CD4-positive, alpha-beta T cell treated with Interleukin-1 beta for 1 hour (primary cell): ENCODE measurements at regions not wholly inside any gene's neighbourhood (a gene's known extent, or its start where the extent isn't known, plus 50 kb on each side); places are given as distances from the start of the nearest gene placed in this dataset.
"Not testable (repeated sequence)": the region's sequence is repeated elsewhere in the genome, so short reads cannot be mapped to it uniquely, and the experiment has no call there.

Source experiments
- DNase-seq, 2 donors: peaks; one replicate each; pipeline ENCODE4 v3.0.0-alpha.2; 2020 to 2022

DNA sequence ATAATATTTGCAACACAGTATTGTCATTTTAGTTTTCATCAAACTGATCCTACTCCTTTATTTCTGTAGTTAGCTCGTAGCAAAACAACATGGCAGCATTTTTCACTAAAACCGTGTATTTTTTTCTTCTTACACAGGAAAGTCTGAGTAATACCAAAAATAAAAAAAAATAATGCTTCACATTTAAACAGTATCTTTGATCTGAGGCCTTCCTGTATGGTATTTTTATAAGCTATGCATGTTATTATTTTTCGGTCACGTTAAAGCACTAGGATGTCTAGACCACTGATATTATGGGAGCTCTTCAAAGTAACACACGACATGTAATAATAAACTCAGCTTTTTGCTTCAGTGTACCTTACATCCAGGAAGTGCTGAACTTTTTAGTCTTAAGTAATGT is 94.1 kb upstream of the SRD5A3 start:
- DNase-seq, result no peak

DNA sequence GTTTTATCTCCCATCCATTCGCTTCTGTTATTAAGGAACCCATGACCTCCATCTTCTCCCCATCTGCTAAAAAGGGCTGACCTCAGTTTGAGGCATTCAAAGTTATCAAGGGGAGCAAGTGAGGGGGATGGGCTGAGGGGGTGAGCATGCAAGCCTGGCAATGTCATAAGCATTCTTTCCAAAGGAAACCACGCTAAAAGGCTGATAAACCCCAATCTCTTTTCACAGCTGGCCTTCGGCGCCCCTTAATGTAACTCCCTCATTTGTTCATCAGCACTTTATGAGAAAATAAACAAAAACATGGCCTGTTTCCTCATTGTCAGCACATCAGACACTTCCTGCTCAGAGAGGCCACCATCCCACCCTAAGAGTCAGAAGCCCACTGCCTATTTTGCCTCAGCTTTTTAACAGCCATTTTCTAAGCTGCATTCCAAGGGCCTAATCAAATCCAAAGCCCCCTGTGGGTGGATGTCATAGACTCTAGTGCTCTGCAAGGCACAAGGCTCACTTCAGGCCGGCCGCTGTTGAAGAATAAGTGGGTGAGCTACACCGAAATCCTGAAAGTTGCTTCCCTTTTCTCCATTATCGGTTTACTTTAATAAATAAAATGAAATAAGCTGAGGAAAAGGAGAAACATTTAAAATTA is 92.0 kb upstream of the SRD5A3 start:
- DNase-seq, result no peak

DNA sequence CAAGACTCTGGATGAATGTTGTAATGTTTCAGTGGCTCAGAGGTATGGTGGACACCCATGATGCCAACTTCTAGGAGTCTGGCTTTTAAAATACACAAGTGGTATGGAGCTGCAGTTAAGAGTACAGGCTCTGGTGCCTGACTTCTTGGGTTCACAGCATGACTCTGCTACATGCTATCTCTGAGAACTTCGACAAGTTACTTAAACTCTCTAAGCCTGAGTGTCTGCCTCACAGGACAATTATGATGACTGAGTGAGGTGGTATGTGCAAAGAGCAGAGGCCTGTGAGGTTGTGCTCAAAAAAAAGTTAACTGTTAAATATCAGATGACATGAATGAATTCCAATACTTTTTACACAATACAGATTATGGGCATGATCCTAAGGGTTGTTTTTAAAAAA is 90.9 kb upstream of the SRD5A3 start:
- no peak for DNase-seq

DNA sequence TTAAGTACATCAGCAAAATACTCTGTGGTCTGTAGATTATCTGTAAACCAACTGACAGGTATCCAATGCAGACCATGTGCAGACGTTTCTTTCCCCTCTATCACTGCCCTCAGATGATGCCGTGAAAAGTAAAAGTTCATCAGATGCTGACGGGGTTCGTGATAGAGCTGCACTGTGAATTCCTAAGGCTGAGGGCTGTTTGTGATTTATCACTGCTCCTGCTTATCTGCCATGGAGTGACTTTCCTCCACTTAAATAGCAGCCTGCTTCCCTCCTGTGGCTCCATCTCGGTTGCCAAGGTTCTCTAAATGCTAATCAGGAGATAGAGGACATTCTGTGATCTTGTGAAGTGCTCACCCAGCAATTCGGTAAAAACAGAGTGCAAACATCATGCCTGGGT is 89.3 kb upstream of the SRD5A3 start:
- no peak for DNase-seq

DNA sequence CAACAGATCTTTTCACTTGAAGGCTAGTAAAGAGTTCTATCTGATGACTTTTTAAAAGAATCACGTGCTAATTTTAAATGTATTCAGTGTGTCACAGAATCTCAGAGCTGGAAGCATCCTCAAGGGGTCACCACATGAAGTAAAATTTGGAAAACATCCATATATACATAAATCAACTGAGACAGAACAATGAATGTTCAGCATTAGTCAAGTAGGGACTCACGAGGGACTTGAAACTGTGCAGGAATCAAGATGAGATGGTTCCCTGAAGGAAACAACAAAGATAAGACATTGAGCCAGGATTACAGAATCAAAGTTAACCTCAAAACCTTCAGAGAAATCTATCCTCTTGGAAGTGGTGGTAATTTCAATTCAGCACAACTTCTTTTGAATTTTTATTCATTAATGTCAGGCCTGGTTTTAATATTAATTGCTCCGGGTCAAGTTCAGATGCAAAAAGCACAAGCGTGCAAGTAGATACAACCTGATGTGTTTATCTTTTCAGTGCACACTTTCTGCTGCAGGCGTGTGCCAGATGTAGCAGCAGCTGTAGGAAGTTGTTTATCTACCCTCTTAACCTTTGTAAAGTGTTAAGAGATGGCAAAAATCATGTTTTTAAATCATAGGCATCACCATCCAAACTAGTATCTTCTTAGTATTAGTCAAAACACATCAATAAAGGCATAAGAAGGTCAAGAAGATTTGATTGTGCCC is 87.7 kb upstream of the SRD5A3 start:
- no peak for DNase-seq

DNA sequence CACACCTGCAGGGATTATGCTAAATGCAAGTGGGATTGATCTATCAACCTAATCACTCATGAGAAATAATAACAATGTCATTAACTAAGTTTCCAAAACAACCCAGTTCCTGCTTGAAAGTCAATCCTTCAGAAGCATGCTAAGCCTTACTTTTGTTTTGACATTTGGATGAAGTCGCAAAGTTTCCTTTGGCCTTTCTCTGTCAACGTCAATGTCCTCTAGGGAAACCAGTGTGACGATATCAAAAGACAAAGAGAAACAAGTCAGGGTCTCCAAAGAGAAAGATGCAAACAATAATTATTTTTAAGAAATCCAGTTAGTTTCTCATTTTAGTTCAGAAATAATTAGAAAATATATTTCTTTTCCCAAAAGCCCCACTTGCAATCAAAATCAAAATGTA is 86.7 kb upstream of the SRD5A3 start:
- DNase-seq, result no peak

DNA sequence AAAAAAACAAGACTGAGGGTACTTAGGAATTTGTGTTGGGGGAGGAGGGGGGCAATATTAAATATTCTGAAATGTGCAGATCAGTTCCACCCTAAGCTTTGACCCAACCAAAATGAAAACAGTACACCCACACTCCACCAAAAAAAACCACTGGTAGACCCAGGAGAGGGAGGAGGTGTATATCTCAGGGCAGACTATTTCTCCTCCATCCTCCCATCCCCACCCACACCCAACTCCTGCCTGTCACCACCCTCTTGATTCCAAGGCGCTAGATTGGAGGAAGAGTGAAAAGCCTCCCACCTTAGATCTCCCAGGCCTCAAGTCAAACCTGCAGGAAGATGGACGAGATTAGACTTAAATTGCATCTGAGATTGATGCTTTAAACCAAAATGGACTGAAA is 76.6 kb upstream of the SRD5A3 start:
- no peak for DNase-seq

DNA sequence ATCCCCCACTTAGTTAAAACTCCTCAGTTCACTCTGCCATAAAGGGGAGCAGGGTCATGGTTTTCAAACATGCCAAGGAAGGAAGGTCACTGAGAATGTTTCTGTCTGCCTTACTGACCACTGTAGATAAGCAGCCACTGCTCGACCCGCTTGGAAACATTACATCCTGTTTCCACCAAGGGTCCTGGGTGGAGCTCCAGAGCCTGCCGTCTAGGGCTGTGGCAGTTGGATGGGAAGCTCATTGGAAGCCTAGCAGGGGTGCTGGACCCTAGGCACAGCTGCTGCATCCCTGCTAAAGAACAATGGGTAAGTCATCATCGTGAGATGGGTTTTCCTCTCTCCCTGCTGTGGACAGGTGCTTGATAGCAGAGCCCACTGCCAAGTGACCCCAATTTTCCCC is 76.0 kb upstream of the SRD5A3 start:
- no peak for DNase-seq

DNA sequence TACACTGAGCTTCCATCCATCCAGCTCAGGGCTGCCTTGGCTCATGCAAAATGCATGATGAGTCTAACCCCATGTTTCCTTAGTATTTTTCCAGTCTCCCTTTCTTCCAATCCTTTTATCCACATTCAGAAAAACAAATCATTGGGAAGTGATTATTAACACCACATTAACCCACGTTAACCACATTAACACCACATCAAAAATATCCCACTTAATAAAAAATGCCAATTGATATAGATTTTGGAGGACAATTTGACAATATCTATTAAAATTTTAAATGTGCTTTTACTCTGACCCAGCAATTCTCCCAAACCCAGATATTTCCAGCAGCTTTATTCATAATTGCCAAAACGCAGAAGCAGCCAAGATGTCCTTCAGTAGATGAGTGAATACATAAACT is 75.6 kb upstream of the SRD5A3 start:
- no peak for DNase-seq

DNA sequence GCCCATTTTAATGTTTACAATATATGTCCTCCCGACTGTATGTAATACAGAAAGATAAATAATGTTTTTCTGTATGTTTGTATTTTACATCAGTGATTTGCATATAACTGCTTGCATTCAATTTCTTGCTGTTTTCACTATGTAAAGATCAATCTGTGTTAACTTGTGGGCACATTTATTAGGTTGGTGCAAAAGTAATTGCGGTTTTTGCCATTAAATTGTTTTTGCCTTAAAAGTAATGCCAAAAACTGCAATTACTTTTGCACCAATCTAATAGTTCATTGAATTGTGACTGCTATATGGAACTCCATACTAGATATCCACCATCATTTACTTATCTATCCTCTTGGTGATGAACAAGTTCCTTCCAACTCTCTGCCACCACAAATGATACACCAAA is 73.9 kb upstream of the SRD5A3 start:
- no peak for DNase-seq

DNA sequence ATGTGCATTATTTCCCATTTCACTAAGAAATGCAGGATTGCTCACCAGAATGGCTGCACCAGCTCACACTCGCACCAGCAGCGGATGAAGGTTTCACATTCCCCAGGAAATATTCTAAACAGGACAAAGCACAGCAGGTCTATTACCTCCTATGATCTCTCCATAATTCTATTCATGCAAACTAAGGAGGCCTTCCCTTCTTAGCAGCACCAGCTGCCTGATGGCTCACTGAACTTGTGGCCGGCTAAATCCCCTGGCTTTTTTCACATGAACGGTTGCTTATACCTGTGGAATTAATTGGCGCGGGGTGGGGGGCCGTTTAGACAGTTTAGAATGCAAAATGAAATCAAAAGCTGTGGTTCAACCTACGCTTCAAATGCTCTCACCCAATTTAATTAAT is 73.5 kb upstream of the SRD5A3 start:
- no peak for DNase-seq

DNA sequence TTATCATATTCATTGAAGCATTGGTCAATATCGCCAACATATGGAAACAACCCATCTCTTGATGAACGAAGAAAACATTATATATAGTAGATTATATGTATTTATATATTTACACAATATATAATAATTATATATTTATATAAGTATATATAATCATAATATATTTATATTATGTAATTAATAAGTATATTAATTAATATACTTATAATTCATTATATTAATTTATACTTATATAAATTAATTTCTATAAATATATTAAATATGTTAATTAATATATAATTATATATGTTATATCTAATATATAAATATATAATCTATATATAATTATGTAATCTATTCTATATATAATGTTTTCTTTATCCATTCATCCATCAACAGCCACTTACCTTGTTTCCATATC is 69.0 kb upstream of the SRD5A3 start:
- DNase-seq, result no peak

DNA sequence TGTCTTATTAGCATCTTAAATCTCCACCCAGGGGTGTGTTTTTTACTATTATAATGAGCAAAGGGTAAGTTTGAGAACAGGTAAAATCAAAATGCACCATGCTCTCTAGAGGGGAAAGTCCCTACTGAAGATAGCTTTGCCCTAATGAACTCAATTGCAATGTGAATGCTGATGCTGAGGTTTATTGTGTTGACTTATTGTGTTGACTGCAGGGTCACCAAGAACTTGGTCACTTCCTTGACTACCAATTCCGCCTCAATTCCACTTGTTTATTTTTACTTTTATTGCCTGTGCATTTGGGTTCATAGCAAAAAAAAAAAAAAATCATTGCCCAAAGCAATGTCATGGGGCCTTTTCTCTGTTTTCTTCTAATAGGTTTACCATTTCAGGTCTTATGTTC is 67.7 kb upstream of the SRD5A3 start:
- DNase-seq, result no peak

DNA sequence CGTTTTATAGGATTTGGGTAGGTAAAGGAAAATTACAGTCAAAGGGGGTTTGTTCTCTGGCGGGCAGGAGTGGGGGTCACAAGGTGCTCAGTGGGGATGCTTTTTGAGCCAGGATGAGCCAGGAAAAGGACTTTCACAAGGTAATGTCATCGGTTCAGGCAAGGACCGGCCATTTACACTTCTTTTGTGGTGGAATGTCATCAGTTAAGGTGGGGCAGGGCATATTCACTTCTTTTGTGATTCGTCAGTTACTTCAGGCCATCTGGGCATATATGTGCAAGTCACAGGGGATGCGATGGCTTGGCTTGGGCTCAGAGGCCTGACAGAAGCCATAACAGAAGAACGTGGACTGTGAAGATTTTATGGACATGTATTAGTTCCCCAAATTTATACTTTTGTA is 65.6 kb upstream of the SRD5A3 start:
- DNase-seq, result not testable (repeated sequence)

DNA sequence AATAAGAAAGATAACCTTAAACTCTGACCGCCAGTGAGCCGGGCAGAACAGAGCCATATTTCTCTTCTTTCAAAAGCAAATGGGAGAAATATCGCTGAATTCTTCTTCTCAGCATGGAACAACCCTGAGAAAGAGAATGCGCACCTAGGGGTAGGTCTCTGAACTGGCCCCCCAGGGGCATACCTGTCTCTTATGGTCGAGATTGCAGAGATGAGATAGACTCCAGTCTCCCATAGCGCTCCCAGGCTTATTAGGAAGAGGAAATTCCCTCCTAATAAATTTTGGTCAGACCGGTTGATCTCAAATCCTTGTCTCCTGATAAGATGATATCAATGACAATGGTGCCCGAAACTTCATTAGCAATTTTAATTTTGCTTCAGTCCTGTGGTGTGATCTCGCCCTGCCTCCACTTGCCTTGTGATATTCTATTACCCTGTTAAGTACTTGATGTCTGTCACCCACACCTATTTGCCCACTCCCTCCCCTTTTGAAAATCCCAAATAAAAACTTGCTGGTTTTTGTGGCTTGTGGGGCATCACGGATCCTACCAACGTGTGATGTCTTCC is 64.8 kb upstream of the SRD5A3 start:
- not testable (repeated sequence) for DNase-seq

DNA sequence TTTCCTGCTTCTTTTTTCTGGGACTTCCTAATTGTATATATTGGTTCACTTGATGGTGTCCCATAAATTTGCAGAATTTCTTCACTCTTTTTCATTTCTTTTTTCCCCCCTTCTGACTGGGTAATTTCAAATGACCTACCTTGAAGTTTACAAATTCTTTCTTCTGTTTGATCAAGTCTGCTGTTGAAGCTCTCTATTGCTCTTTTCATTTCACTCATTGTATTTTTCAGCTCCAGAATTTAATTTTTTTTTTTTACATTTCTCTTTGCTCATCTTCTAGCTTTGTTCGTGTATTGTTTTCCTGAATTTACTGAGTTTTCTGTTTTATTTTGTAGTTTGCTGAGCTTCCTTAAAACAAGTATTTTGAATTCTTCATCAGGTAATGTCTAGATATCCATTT is 61.7 kb upstream of the SRD5A3 start:
- no peak for DNase-seq

DNA sequence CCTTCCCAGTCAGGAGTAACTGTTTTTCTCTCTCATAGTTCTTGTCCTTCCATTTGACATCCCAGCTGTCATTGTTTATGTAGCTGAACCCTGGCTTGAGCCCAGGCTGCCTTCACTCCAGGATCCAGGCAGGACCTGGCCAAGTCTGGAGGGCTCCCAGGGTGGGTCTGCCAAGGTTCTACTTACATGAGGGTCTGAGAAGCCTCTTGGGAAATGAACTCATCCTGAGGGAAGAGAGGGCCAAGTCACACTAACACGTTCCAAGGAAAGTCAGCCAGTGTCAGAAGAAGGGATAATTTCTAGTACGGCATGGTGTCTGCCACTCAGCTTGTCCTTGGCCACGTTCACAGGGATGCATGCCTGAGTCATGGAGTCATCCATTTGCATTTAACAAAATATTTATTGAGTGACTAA is 54.8 kb upstream of the SRD5A3 start:
- DNase-seq, result no peak

DNA sequence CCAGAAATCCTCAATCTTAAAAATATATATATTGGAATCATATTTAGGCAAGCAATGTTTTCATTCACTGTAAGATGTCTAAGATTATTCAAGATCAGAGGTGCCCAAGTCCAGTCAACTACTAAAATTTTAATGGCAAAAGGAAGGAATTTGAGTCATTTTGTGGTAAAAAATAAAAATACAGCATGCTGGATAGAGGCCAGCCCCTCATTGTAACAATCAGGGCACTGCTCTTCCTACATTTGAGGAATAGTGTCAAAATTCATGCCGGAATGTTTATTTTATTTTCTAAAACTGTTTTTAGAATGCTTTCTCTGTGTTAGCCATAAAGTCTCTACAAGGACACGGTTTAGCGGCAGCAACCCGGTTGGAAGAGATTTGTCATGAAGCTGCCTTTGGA is 49.9 kb upstream of the SRD5A3 start:
- DNase-seq, result no peak
